GM18867 (cell line): ENCODE measurements at regions not wholly inside any gene's neighbourhood (a gene's known extent, or its start where the extent isn't known, plus 50 kb on each side); places are given as distances from the start of the nearest gene placed in this dataset.

Source experiments
- ATAC-seq: cut with Tn5 transposase; IDR thresholded peaks from one replicate; pipeline ENCODE4 v1.9.1; 2021; ENCODE audit warnings: mild to moderate bottlenecking, moderate library complexity; ENCODE audit not compliant: unreplicated experiment

- no peak for ATAC-seq
Observed at GRCh38 chr6:126419901-126420300, 80.0 kb downstream of the CENPW start.

- no peak for ATAC-seq
Observed at GRCh38 chr6:126422912-126423311, 83.0 kb downstream of the CENPW start.

- no peak for ATAC-seq
Observed at GRCh38 chr6:126427713-126428112, 87.8 kb downstream of the CENPW start.

- no peak for ATAC-seq
Observed at GRCh38 chr6:126429866-126430265, 90.0 kb downstream of the CENPW start.

- no peak for ATAC-seq
Observed at GRCh38 chr6:126432564-126432963, 92.6 kb downstream of the CENPW start.

- no peak for ATAC-seq
Observed at GRCh38 chr6:126433927-126434326, 94.0 kb downstream of the CENPW start.

GRCh38 chr6:126437205-126437604, 97.3 kb downstream of the CENPW start:
- ATAC-seq = no peak

- no peak for ATAC-seq
Observed at GRCh38 chr6:126439040-126439439, 99.1 kb downstream of the CENPW start.

GRCh38 chr6:126440923-126441322, 101.0 kb downstream of the CENPW start:
- peak; percentile 91 for ATAC-seq

- ATAC-seq = no peak
Observed at GRCh38 chr6:126444659-126445273, 104.9 kb downstream of the CENPW start.

- ATAC-seq = no peak
Observed at GRCh38 chr6:126446248-126446647, 106.3 kb downstream of the CENPW start.

- ATAC-seq = peak; percentile 77
Observed at GRCh38 chr6:126447367-126447766, 107.5 kb downstream of the CENPW start.

GRCh38 chr6:126461045-126461444, 121.1 kb downstream of the CENPW start:
- no peak for ATAC-seq

GRCh38 chr6:126464245-126464644, 124.3 kb downstream of the CENPW start:
- no peak for ATAC-seq

GRCh38 chr6:126475449-126475848, 135.5 kb downstream of the CENPW start:
- ATAC-seq = no peak

GRCh38 chr6:126477678-126478077, 137.8 kb downstream of the CENPW start:
- peak; percentile 97 for ATAC-seq

- ATAC-seq = no peak
Observed at GRCh38 chr6:126480268-126480667, 140.4 kb downstream of the CENPW start.

GRCh38 chr6:126481319-126481718, 141.4 kb downstream of the CENPW start:
- ATAC-seq = no peak

GRCh38 chr6:126504792-126505191, 164.9 kb downstream of the CENPW start:
- no peak for ATAC-seq

GRCh38 chr6:126513198-126513597, 173.3 kb downstream of the CENPW start:
- ATAC-seq = no peak

- ATAC-seq = no peak
Observed at GRCh38 chr6:126516411-126516810, 176.5 kb downstream of the CENPW start.

- ATAC-seq = no peak
Observed at GRCh38 chr6:126524811-126525326, 185.0 kb downstream of the CENPW start.

- no peak for ATAC-seq
Observed at GRCh38 chr6:126526547-126526946, 186.6 kb downstream of the CENPW start.
